ENCODE measurements at regions not wholly inside any gene's neighbourhood (a gene's known extent, or its start where the extent isn't known, plus 50 kb on each side); places are given as distances from the start of the nearest gene placed in this dataset.

DNA sequence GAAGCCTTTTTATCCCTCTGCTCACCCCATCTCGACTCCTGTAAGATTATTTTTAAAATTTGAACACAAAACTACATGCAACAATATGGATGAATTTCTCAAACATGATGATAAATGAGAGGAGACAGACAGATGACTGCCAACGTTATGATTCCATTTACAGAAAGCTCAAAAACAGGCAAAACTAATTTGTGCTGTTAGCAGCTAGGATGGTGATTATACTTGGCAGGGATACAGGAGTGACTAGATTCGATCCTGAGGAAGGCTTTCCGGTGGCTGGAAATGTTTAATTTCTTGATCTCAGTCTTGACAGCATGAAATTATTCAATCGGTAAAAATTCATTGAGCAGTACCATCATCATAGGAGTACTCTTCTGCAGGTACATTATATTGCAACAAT lies 163.4 kb upstream of the SH3BP4 start:
- TF ChIP-seq ARNTL (CRISPR knock-in tag; IDR thresholded peaks at IDR 0.05; ENCODE audit: borderline replicate concordance, low read depth) (no peak), ZC3H10 (CRISPR knock-in tag; IDR thresholded peaks at IDR 0.05) (no peak), CREB5 (CRISPR knock-in tag; IDR thresholded peaks at IDR 0.05; ENCODE audit: low read depth) (no peak), PPARA (CRISPR knock-in tag; IDR thresholded peaks at IDR 0.05; ENCODE audit: borderline replicate concordance) (no peak), TOX (CRISPR knock-in tag; IDR thresholded peaks at IDR 0.05; ENCODE audit: borderline replicate concordance) (no peak), ZFP30 (CRISPR knock-in tag; IDR thresholded peaks at IDR 0.05) (no peak), SNAI2 (CRISPR knock-in tag; IDR thresholded peaks at IDR 0.05) (no peak), RARB (CRISPR knock-in tag; IDR thresholded peaks at IDR 0.05) (no peak)
- TF ChIP-seq, protein P1, sequence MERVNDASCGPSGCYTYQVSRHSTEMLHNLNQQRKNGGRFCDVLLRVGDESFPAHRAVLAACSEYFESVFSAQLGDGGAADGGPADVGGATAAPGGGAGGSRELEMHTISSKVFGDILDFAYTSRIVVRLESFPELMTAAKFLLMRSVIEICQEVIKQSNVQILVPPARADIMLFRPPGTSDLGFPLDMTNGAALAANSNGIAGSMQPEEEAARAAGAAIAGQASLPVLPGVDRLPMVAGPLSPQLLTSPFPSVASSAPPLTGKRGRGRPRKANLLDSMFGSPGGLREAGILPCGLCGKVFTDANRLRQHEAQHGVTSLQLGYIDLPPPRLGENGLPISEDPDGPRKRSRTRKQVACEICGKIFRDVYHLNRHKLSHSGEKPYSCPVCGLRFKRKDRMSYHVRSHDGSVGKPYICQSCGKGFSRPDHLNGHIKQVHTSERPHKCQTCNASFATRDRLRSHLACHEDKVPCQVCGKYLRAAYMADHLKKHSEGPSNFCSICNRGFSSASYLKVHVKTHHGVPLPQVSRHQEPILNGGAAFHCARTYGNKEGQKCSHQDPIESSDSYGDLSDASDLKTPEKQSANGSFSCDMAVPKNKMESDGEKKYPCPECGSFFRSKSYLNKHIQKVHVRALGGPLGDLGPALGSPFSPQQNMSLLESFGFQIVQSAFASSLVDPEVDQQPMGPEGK (CRISPR knock-in tag; IDR thresholded peaks at IDR 0.05; ENCODE audit: borderline replicate concordance) = no peak

Measured in SK-N-SH treated with all-trans-retinoic acid at 6 μM for 48 hours (cell line).